ENCODE measurements at regions not wholly inside any gene's neighbourhood (a gene's known extent, or its start where the extent isn't known, plus 50 kb on each side); places are given as distances from the start of the nearest gene placed in this dataset.

- H3K4me3 ChIP-seq (ENCODE audit: low read depth in 2 of 2, low read length in 1 of 2) = no peak overlapping the region
- no peak for DNase-seq
- peaks cover 0 to 4% of the 10 kb centered on the region in 2 experiments for H3K36me3 ChIP-seq (replicated peaks in 1 of 2; ENCODE audit: control insufficient read depth in 1 of 2, insufficient read depth in 2 of 2, low read length in 1 of 2)
- no peaks in the 10 kb centered on the region for H3K9me3 ChIP-seq
- peaks cover 0 to 8% of the 10 kb centered on the region in 2 experiments; a peak in 2 of 4 replicates for H3K4me1 ChIP-seq (ENCODE audit: control insufficient read depth in 1 of 2, insufficient read depth in 2 of 2, low read depth in 1 of 2, low read length in 1 of 2)
- no peaks in the 10 kb centered on the region for H3K27me3 ChIP-seq (ENCODE audit: insufficient read depth)
- CTCF ChIA-PET = no interaction called here
- H4K20me1 ChIP-seq (ENCODE audit: insufficient read depth) = no peaks in the 10 kb centered on the region
- no peak overlapping the region for H2AFZ ChIP-seq (ENCODE audit: low read depth)
- peak overlapping the region in 1 of 2 experiments; percentile 79; a peak in 2 of 4 replicates for H3K27ac ChIP-seq (ENCODE audit: low read depth in 2 of 2, low read length in 1 of 2)
- H3K9ac ChIP-seq = peak overlapping the region; percentile 18; the same call in 1 of the 2 replicates
- no peak for TF ChIP-seq RAD21 (IDR thresholded peaks at IDR 0.05; ENCODE audit: low read length)
- TF ChIP-seq MEF2A (IDR thresholded peaks at IDR 0.05; ENCODE audit: borderline replicate concordance, low read depth) = no peak
- TF ChIP-seq TAF1 (IDR thresholded peaks at IDR 0.05; ENCODE audit: borderline replicate concordance, low read depth, low read length) = no peak
- no peaks in the 10 kb centered on the region for H3K9me2 ChIP-seq
- no peaks in the 10 kb centered on the region for H3K79me2 ChIP-seq (ENCODE audit: insufficient read depth)
- H3F3A ChIP-seq (replicated peaks; ENCODE audit: insufficient read depth) = peaks cover 12% of the 10 kb centered on the region
- POLR2A ChIA-PET = no interaction called here
- H3K4me2 ChIP-seq = no peak overlapping the region
Measured at GRCh38 chr5:15248731-15249130, 251.2 kb upstream of the FBXL7 start.

GRCh38 chr5:15245913-15246312, 254.1 kb upstream of the FBXL7 start:
- H3K4me2 ChIP-seq = no peak overlapping the region
- no peak overlapping the region for H3K4me3 ChIP-seq (ENCODE audit: low read depth in 2 of 2, low read length in 1 of 2)
- H3K9me2 ChIP-seq = no peaks in the 10 kb centered on the region
- H3K36me3 ChIP-seq (replicated peaks in 1 of 2; ENCODE audit: control insufficient read depth in 1 of 2, insufficient read depth in 2 of 2, low read length in 1 of 2) = peaks cover 0 to 4% of the 10 kb centered on the region in 2 experiments
- 24% methylated on average over 1 of the region's 1 CpG for WGBS (ENCODE audit: low lambda C conversion rate)
- H2AFZ ChIP-seq (ENCODE audit: low read depth) = no peak overlapping the region
- no peak overlapping the region for H3K27ac ChIP-seq (ENCODE audit: low read depth in 2 of 2, low read length in 1 of 2)
- H3K4me1 ChIP-seq (ENCODE audit: control insufficient read depth in 1 of 2, insufficient read depth in 2 of 2, low read depth in 1 of 2, low read length in 1 of 2) = peaks cover 0 to 8% of the 10 kb centered on the region in 2 experiments; a peak in 3 of 4 replicates
- ChIA-PET CTCF (no interaction called here), POLR2A (no interaction called here)
- H4K20me1 ChIP-seq (ENCODE audit: insufficient read depth) = no peaks in the 10 kb centered on the region
- no peak for TF ChIP-seq TAF1 (IDR thresholded peaks at IDR 0.05; ENCODE audit: borderline replicate concordance, low read depth, low read length)
- no peak for TF ChIP-seq POLR2AphosphoS5 (IDR thresholded peaks at IDR 0.05; ENCODE audit: low read depth, low read length)
- no peak for TF ChIP-seq RFX5 (IDR thresholded peaks at IDR 0.05; ENCODE audit: low read length)
- no peak for TF ChIP-seq CHD2 (IDR thresholded peaks at IDR 0.05; ENCODE audit: low read length, partially characterized antibody)
- TF ChIP-seq NFIC (IDR thresholded peaks at IDR 0.05; ENCODE audit: borderline replicate concordance) = no peak
- no peak for TF ChIP-seq GATA2 (CRISPR knock-in tag; IDR thresholded peaks at IDR 0.05)
- no peak for TF ChIP-seq TCF12 (IDR thresholded peaks at IDR 0.05)
- TF ChIP-seq NRF1 (IDR thresholded peaks at IDR 0.05; ENCODE audit: low read depth, low read length) = no peak
- TF ChIP-seq, protein P1, sequence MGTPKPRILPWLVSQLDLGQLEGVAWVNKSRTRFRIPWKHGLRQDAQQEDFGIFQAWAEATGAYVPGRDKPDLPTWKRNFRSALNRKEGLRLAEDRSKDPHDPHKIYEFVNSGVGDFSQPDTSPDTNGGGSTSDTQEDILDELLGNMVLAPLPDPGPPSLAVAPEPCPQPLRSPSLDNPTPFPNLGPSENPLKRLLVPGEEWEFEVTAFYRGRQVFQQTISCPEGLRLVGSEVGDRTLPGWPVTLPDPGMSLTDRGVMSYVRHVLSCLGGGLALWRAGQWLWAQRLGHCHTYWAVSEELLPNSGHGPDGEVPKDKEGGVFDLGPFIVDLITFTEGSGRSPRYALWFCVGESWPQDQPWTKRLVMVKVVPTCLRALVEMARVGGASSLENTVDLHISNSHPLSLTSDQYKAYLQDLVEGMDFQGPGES (IDR thresholded peaks at IDR 0.05; ENCODE audit: low read depth, low read length) = no peak
- TF ChIP-seq, protein P2, sequence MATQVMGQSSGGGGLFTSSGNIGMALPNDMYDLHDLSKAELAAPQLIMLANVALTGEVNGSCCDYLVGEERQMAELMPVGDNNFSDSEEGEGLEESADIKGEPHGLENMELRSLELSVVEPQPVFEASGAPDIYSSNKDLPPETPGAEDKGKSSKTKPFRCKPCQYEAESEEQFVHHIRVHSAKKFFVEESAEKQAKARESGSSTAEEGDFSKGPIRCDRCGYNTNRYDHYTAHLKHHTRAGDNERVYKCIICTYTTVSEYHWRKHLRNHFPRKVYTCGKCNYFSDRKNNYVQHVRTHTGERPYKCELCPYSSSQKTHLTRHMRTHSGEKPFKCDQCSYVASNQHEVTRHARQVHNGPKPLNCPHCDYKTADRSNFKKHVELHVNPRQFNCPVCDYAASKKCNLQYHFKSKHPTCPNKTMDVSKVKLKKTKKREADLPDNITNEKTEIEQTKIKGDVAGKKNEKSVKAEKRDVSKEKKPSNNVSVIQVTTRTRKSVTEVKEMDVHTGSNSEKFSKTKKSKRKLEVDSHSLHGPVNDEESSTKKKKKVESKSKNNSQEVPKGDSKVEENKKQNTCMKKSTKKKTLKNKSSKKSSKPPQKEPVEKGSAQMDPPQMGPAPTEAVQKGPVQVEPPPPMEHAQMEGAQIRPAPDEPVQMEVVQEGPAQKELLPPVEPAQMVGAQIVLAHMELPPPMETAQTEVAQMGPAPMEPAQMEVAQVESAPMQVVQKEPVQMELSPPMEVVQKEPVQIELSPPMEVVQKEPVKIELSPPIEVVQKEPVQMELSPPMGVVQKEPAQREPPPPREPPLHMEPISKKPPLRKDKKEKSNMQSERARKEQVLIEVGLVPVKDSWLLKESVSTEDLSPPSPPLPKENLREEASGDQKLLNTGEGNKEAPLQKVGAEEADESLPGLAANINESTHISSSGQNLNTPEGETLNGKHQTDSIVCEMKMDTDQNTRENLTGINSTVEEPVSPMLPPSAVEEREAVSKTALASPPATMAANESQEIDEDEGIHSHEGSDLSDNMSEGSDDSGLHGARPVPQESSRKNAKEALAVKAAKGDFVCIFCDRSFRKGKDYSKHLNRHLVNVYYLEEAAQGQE (IDR thresholded peaks at IDR 0.05; ENCODE audit: low read depth, low read length) = no peak
- no peak for TF ChIP-seq SMC3 (IDR thresholded peaks at IDR 0.05; ENCODE audit: low read depth, low read length)
- H3F3A ChIP-seq (replicated peaks; ENCODE audit: insufficient read depth) = peaks cover 12% of the 10 kb centered on the region
- DNase-seq = no peak
- H3K9ac ChIP-seq = no peak overlapping the region
- H3K79me2 ChIP-seq (ENCODE audit: insufficient read depth) = no peaks in the 10 kb centered on the region
- no peaks in the 10 kb centered on the region for H3K27me3 ChIP-seq (ENCODE audit: insufficient read depth)
- no peaks in the 10 kb centered on the region for H3K9me3 ChIP-seq

Measured in SK-N-SH (cell line).